SH-SY5Y (cell line): ENCODE measurements at regions not wholly inside any gene's neighbourhood (a gene's known extent, or its start where the extent isn't known, plus 50 kb on each side); places are given as distances from the start of the nearest gene placed in this dataset.

ENCODE experiments used
- GATA2 ChIP-seq: IDR thresholded peaks from 2 replicates; pipeline ENCODE4 v1.6.1; 2011; ENCODE audit warnings: mild to moderate bottlenecking, low read depth, low read length
- GATA3 ChIP-seq: IDR thresholded peaks from 2 replicates; pipeline ENCODE4 v1.6.1; 2011; ENCODE audit warnings: low read depth, mild to moderate bottlenecking, low read length, moderate library complexity

- TF ChIP-seq GATA2 (no peak), GATA3 (no peak)
These were observed 110.1 kb upstream of the TNS3 start for GRCh38 chr7:47691988-47692387.
